Neural progenitor cell (in vitro differentiated cells): ENCODE measurements at regions not wholly inside any gene's neighbourhood (a gene's known extent, or its start where the extent isn't known, plus 50 kb on each side); places are given as distances from the start of the nearest gene placed in this dataset.

Experiments used
- DNase-seq: peaks from one replicate; pipeline ENCODE4 v3.0.0-alpha.2; 2016; ENCODE audit warnings: low spot score
- H2AFZ ChIP-seq: fragments of 200-600 bp; sonication (generic); replicated peaks from 2 replicates; pipeline ENCODE4 v1.6.1; 2016; ENCODE audit warnings: antibody characterized with exemption
- H3F3A ChIP-seq: fragments of 200-600 bp; sonication (generic); 2 replicates; pipeline ENCODE4 v1.6.1; 2016; ENCODE audit warnings: antibody characterized with exemption, low read depth
- H3K27ac ChIP-seq: fragments of 200-600 bp; sonication (generic); 2 replicates; pipeline ENCODE4 v1.5.1; 2016; ENCODE audit warnings: mild to moderate bottlenecking
- H3K27me3 ChIP-seq: fragments of 200-600 bp; sonication (generic); 2 replicates; pipeline ENCODE4 v1.6.1; 2016; ENCODE audit warnings: mild to moderate bottlenecking, moderate library complexity
- H3K36me3 ChIP-seq: fragments of 200-600 bp; sonication (generic); 2 replicates; pipeline ENCODE4 v1.5.1; 2016
- H3K4me1 ChIP-seq: fragments of 200-600 bp; sonication (generic); 2 replicates; pipeline ENCODE4 v1.6.1; 2016; ENCODE audit warnings: mixed run types
- H3K4me2 ChIP-seq: fragments of 200-600 bp; sonication (generic); 2 replicates; pipeline ENCODE4 v1.6.1; 2016
- H3K4me3 ChIP-seq: fragments of 200-600 bp; sonication (generic); 2 replicates; pipeline ENCODE4 v1.5.1; 2016
- H3K79me2 ChIP-seq: fragments of 200-600 bp; sonication (generic); 2 replicates; pipeline ENCODE4 v1.6.1; 2016; ENCODE audit warnings: low read depth
- H3K9ac ChIP-seq: fragments of 200-600 bp; sonication (generic); 2 replicates; pipeline ENCODE4 v1.6.1; 2016
- H3K9me3 ChIP-seq: fragments of 200-600 bp; sonication (generic); 2 replicates; pipeline ENCODE4 v1.5.1; 2016; ENCODE audit warnings: low read depth
- H4K20me1 ChIP-seq: fragments of 200-600 bp; sonication (generic); 2 replicates; pipeline ENCODE4 v1.6.1; 2016; ENCODE audit warnings: low read depth
- H3K27ac Mint-ChIP-seq: 3 replicates; pipeline ENCODE4 v1.8.0; 2021; ENCODE audit warnings: mixed read lengths
- H3K27me3 Mint-ChIP-seq: 2 replicates; pipeline ENCODE4 v1.8.0; 2022; ENCODE audit warnings: low read depth, mild to moderate bottlenecking, inconsistent platforms, moderate library complexity, mixed read lengths; ENCODE audit not compliant: insufficient read depth
- H3K36me3 Mint-ChIP-seq: 3 replicates; pipeline ENCODE4 v1.8.0; 2021; ENCODE audit warnings: mixed read lengths
- H3K4me1 Mint-ChIP-seq: 3 replicates; pipeline ENCODE4 v1.8.0; 2021; ENCODE audit warnings: mixed read lengths
- H3K4me3 Mint-ChIP-seq: 3 replicates; pipeline ENCODE4 v1.8.0; 2021; ENCODE audit warnings: mild to moderate bottlenecking, moderate library complexity, mixed read lengths
- H3K9me3 Mint-ChIP-seq: 3 replicates; pipeline ENCODE4 v1.8.0; 2020; ENCODE audit warnings: mixed read lengths
- CTCF ChIP-seq: fragments of 200-600 bp; sonication (generic); IDR thresholded peaks from 2 replicates; pipeline ENCODE4 v1.5.1; 2017; ENCODE audit warnings: antibody characterized with exemption, mild to moderate bottlenecking
- EZH2 ChIP-seq: fragments of 200-600 bp; sonication (generic); IDR thresholded peaks from 2 replicates; pipeline ENCODE4 v1.6.1; 2017; ENCODE audit warnings: antibody characterized with exemption, mild to moderate bottlenecking, moderate library complexity
- EZH2phosphoT487 ChIP-seq: fragments of 200-600 bp; sonication (generic); IDR thresholded peaks from 2 replicates; pipeline ENCODE4 v1.6.1; 2017; ENCODE audit warnings: antibody characterized with exemption

- H3K9ac ChIP-seq = no peak overlapping the region
- Mint-ChIP-seq H3K36me3 (no peaks in the 10 kb centered on the region), H3K27me3 (no peaks in the 10 kb centered on the region), H3K4me3 (no peak overlapping the region), H3K4me1 (no peaks in the 10 kb centered on the region), H3K9me3 (peaks cover 2% of the 10 kb centered on the region), H3K27ac (no peak overlapping the region)
- H3K27me3 ChIP-seq = no peaks in the 10 kb centered on the region
- H3K4me2 ChIP-seq = no peak overlapping the region
- no peaks in the 10 kb centered on the region for H3K9me3 ChIP-seq
- H3K36me3 ChIP-seq = no peaks in the 10 kb centered on the region
- no peaks in the 10 kb centered on the region for H3F3A ChIP-seq
- H3K4me1 ChIP-seq = no peaks in the 10 kb centered on the region
- no peak overlapping the region for H3K4me3 ChIP-seq
- H4K20me1 ChIP-seq = no peaks in the 10 kb centered on the region
- H3K27ac ChIP-seq = no peak overlapping the region
- no peak for DNase-seq
- H2AFZ ChIP-seq = no peak overlapping the region
- TF ChIP-seq EZH2phosphoT487 (no peak), CTCF (no peak), EZH2 (no peak)
- no peaks in the 10 kb centered on the region for H3K79me2 ChIP-seq
These were observed 287.0 kb upstream of the CHD6 start for GRCh38 chr20:41905199-41905598.

- Mint-ChIP-seq H3K27me3 (no peaks in the 10 kb centered on the region), H3K4me1 (no peaks in the 10 kb centered on the region), H3K9me3 (no peaks in the 10 kb centered on the region), H3K4me3 (no peak overlapping the region), H3K27ac (peak overlapping the region; percentile 23), H3K36me3 (no peaks in the 10 kb centered on the region)
- no peaks in the 10 kb centered on the region for H3K9me3 ChIP-seq
- no peaks in the 10 kb centered on the region for H4K20me1 ChIP-seq
- H3F3A ChIP-seq = no peaks in the 10 kb centered on the region
- no peaks in the 10 kb centered on the region for H3K36me3 ChIP-seq
- no peak overlapping the region for H3K9ac ChIP-seq
- no peaks in the 10 kb centered on the region for H3K79me2 ChIP-seq
- H3K27ac ChIP-seq = no peak overlapping the region
- H3K27me3 ChIP-seq = no peaks in the 10 kb centered on the region
- DNase-seq = no peak
- H3K4me1 ChIP-seq = no peaks in the 10 kb centered on the region
- no peak overlapping the region for H3K4me2 ChIP-seq
- no peak overlapping the region for H3K4me3 ChIP-seq
- TF ChIP-seq EZH2 (no peak), EZH2phosphoT487 (no peak), CTCF (no peak)
- H2AFZ ChIP-seq = no peak overlapping the region
These were observed 285.4 kb upstream of the CHD6 start for GRCh38 chr20:41903586-41903985.

- Histone ChIP-seq H3K4me3 (no peak overlapping the region), H3F3A (no peaks in the 10 kb centered on the region), H2AFZ (no peak overlapping the region), H3K36me3 (no peaks in the 10 kb centered on the region), H4K20me1 (no peaks in the 10 kb centered on the region), H3K9me3 (no peaks in the 10 kb centered on the region), H3K4me1 (no peaks in the 10 kb centered on the region), H3K27me3 (no peaks in the 10 kb centered on the region), H3K27ac (no peak overlapping the region), H3K9ac (no peak overlapping the region), H3K79me2 (no peaks in the 10 kb centered on the region), H3K4me2 (no peak overlapping the region)
- no peak for DNase-seq
- H3K4me1 Mint-ChIP-seq = no peaks in the 10 kb centered on the region
- no peaks in the 10 kb centered on the region for H3K36me3 Mint-ChIP-seq
- no peak overlapping the region for H3K4me3 Mint-ChIP-seq
- TF ChIP-seq EZH2phosphoT487 (no peak), CTCF (no peak), EZH2 (no peak)
- H3K9me3 Mint-ChIP-seq = no peaks in the 10 kb centered on the region
- H3K27ac Mint-ChIP-seq = no peak overlapping the region
- H3K27me3 Mint-ChIP-seq = no peaks in the 10 kb centered on the region
These were observed 284.2 kb upstream of the CHD6 start for GRCh38 chr20:41902346-41902745.

- Histone ChIP-seq H4K20me1 (no peaks in the 10 kb centered on the region), H3K36me3 (no peaks in the 10 kb centered on the region), H3K9ac (no peak overlapping the region), H3K27ac (no peak overlapping the region), H3K9me3 (no peaks in the 10 kb centered on the region), H3K79me2 (no peaks in the 10 kb centered on the region), H2AFZ (no peak overlapping the region), H3K4me2 (no peak overlapping the region), H3F3A (no peaks in the 10 kb centered on the region), H3K27me3 (no peaks in the 10 kb centered on the region), H3K4me3 (no peak overlapping the region), H3K4me1 (no peaks in the 10 kb centered on the region)
- H3K4me1 Mint-ChIP-seq = no peaks in the 10 kb centered on the region
- H3K27me3 Mint-ChIP-seq = peaks cover 3% of the 10 kb centered on the region
- no peak for DNase-seq
- no peak overlapping the region for H3K4me3 Mint-ChIP-seq
- H3K9me3 Mint-ChIP-seq = no peaks in the 10 kb centered on the region
- TF ChIP-seq CTCF (no peak), EZH2 (no peak), EZH2phosphoT487 (no peak)
- no peaks in the 10 kb centered on the region for H3K36me3 Mint-ChIP-seq
- no peak overlapping the region for H3K27ac Mint-ChIP-seq
These were observed 282.1 kb upstream of the CHD6 start for GRCh38 chr20:41900201-41900691.
